ENCODE measurements at regions not wholly inside any gene's neighbourhood (a gene's known extent, or its start where the extent isn't known, plus 50 kb on each side); places are given as distances from the start of the nearest gene placed in this dataset.

DNA sequence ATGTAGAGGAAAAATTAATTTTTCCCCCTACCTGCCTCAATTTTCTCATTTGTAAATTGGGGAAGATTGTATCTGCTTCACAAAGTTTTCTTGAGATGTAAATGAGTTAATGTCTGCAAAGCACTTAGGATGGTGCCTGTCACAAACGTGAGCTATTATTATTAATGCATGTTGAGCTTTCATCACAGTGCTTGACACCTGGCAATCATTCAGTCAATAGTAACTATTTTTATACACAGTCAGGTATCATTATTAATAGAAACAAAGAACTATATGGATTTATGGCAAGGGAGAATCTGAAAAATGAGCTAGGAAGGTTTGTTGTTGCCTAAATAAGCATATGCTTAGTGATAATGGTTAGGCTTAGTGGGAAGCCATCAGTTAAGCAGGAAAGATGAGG, 238.2 kb upstream of the GRM7 start:
- TF ChIP-seq, protein P1, sequence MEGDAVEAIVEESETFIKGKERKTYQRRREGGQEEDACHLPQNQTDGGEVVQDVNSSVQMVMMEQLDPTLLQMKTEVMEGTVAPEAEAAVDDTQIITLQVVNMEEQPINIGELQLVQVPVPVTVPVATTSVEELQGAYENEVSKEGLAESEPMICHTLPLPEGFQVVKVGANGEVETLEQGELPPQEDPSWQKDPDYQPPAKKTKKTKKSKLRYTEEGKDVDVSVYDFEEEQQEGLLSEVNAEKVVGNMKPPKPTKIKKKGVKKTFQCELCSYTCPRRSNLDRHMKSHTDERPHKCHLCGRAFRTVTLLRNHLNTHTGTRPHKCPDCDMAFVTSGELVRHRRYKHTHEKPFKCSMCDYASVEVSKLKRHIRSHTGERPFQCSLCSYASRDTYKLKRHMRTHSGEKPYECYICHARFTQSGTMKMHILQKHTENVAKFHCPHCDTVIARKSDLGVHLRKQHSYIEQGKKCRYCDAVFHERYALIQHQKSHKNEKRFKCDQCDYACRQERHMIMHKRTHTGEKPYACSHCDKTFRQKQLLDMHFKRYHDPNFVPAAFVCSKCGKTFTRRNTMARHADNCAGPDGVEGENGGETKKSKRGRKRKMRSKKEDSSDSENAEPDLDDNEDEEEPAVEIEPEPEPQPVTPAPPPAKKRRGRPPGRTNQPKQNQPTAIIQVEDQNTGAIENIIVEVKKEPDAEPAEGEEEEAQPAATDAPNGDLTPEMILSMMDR (IDR thresholded peaks at IDR 0.05): no peak
- TF ChIP-seq POLR2AphosphoS5 (IDR thresholded peaks at IDR 0.05) (no peak), POLR2A (IDR thresholded peaks at IDR 0.05; ENCODE audit: low read depth) (no peak)
